H1 (cell line): ENCODE measurements at regions not wholly inside any gene's neighbourhood (a gene's known extent, or its start where the extent isn't known, plus 50 kb on each side); places are given as distances from the start of the nearest gene placed in this dataset.

ENCODE experiments used
- CTCF ChIA-PET: fragments of 300-600 bp; sonication (Branson Sonifier 250); formaldehyde crosslinking; loops from one replicate; lab custom pipeline; 2021; ENCODE audit not compliant: partially characterized antibody; lab: Charles Lee
- POLR2A ChIA-PET: fragments of 300-600 bp; sonication (Branson Sonifier 250); formaldehyde crosslinking; loops from one replicate; lab custom pipeline; 2021; ENCODE audit warnings: inconsistent platforms; ENCODE audit not compliant: partially characterized antibody; lab: Charles Lee
- DNase-seq, 2 experiments: peaks; one replicate each; pipeline versions ENCODE4 v3.0.0 to v3.0.0-alpha.2; 2010 to 2022; ENCODE audit warnings: low spot score in 2 of 2, low read depth in 1 of 2, mixed read lengths in 1 of 2
- FAIRE-seq: peaks from 2 replicates; lab custom pipeline; 2011; peaks lifted over from hg19 to GRCh38; lab: Jason Lieb, UNC
- H2AFZ ChIP-seq: 2 replicates; pipeline ENCODE4 v1.8.1; 2012; ENCODE audit warnings: low read length, inconsistent platforms
- H2AK5ac ChIP-seq: 2 replicates; pipeline ENCODE4 v1.6.1; 2013; ENCODE audit warnings: low read depth, low read length
- H2BK120ac ChIP-seq: replicated peaks from 2 replicates; pipeline ENCODE3; 2013; ENCODE audit warnings: low read depth, low read length, inconsistent platforms
- H2BK12ac ChIP-seq: 2 replicates; pipeline ENCODE4 v1.6.1; 2013; ENCODE audit warnings: low read depth, low read length
- H2BK15ac ChIP-seq: 2 replicates; pipeline ENCODE4 v1.6.1; 2013; ENCODE audit warnings: low read length
- H2BK20ac ChIP-seq: 2 replicates; pipeline ENCODE4 v1.6.1; 2013; ENCODE audit warnings: low read length
- H2BK5ac ChIP-seq: 2 replicates; pipeline ENCODE4 v1.6.1; 2013; ENCODE audit warnings: low read depth, low read length
- H3K14ac ChIP-seq: 2 replicates; pipeline ENCODE4 v1.6.1; 2013; ENCODE audit warnings: inconsistent platforms; ENCODE audit not compliant: insufficient read length
- H3K18ac ChIP-seq: 2 replicates; pipeline ENCODE4 v1.6.1; 2013; ENCODE audit warnings: low read length; ENCODE audit errors: extremely low read depth
- H3K23ac ChIP-seq: 2 replicates; pipeline ENCODE4 v1.6.1; 2013; ENCODE audit warnings: inconsistent platforms; ENCODE audit not compliant: insufficient read length
- H3K23me2 ChIP-seq: 2 replicates; pipeline ENCODE4 v1.6.1; 2013; ENCODE audit warnings: low read depth, low read length
- H3K27ac ChIP-seq: 2 replicates; pipeline ENCODE4 v1.6.1; 2011; ENCODE audit warnings: low read depth, low read length, inconsistent platforms
- H3K27me3 ChIP-seq, 4 experiments: replicated peaks in 1 of 4; 1 replicate in 1 of 4; 2 replicates in 3 of 4; pipeline versions ENCODE4 v1.6.1 to v1.8.1; 2011 to 2013; ENCODE audit warnings: low read length in 3 of 4, mild to moderate bottlenecking in 3 of 4, inconsistent platforms in 2 of 4, mixed read lengths in 2 of 4, moderate library complexity in 1 of 4; ENCODE audit not compliant: control insufficient read depth in 3 of 4, insufficient read depth in 3 of 4; ENCODE audit errors: extremely low read depth in 1 of 4
- H3K36me3 ChIP-seq, 4 experiments: 2 replicates each; pipeline versions ENCODE4 v1.6.1 to v1.8.1; 2011 to 2013; ENCODE audit warnings: mild to moderate bottlenecking in 4 of 4, low read length in 3 of 4, moderate library complexity in 2 of 4, control low read depth in 1 of 4, inconsistent platforms in 1 of 4; ENCODE audit not compliant: insufficient read depth in 4 of 4, control insufficient read depth in 2 of 4
- H3K4ac ChIP-seq: replicated peaks from 2 replicates; pipeline ENCODE3; 2013; ENCODE audit warnings: low read length, low read depth, mixed read lengths, inconsistent platforms; ENCODE audit not compliant: insufficient read length
- H3K4me1 ChIP-seq, 4 experiments: replicated peaks in 1 of 4; 1 replicate in 1 of 4; 2 replicates in 3 of 4; pipeline versions ENCODE4 v1.6.1 to v1.8.1; 2011 to 2013; ENCODE audit warnings: low read length in 3 of 4, inconsistent platforms in 2 of 4, mixed read lengths in 1 of 4; ENCODE audit not compliant: insufficient read depth in 4 of 4, control insufficient read depth in 3 of 4
- H3K4me2 ChIP-seq, 2 experiments: 2 replicates each; pipeline versions ENCODE4 v1.6.1 to v1.8.1; 2011 to 2013; ENCODE audit warnings: low read depth in 2 of 2, low read length in 2 of 2, control low read depth in 1 of 2, inconsistent platforms in 1 of 2, mild to moderate bottlenecking in 1 of 2; ENCODE audit not compliant: insufficient read depth in 1 of 2
- H3K4me3 ChIP-seq, 4 experiments: fragments of 200-600, 300-600 bp in 1 of 4; sonication (generic), shearing (Covaris generic), sonication (Bioruptor Twin) in 1 of 4; 2 replicates each; pipeline versions ENCODE4 v1.5.1 to v1.8.1; 2011 to 2016; ENCODE audit warnings: low read length in 4 of 4, low read depth in 3 of 4, control low read depth in 2 of 4, inconsistent platforms in 2 of 4, mild to moderate bottlenecking in 2 of 4, mixed read lengths in 1 of 4, moderate library complexity in 1 of 4; ENCODE audit not compliant: insufficient read depth in 2 of 4; ENCODE audit errors: extremely low read depth in 1 of 4
- H3K56ac ChIP-seq: replicated peaks from 2 replicates; pipeline ENCODE3; 2013; ENCODE audit warnings: low read depth, mild to moderate bottlenecking, mixed read lengths, low read length, inconsistent platforms; ENCODE audit not compliant: insufficient read length
- H3K79me1 ChIP-seq: 2 replicates; pipeline ENCODE4 v1.6.1; 2013; ENCODE audit warnings: low read depth, low read length, control low read depth
- H3K79me2 ChIP-seq, 2 experiments: 2 replicates each; pipeline versions ENCODE4 v1.6.1 to v1.8.1; 2012 to 2013; ENCODE audit warnings: low read length in 2 of 2, mild to moderate bottlenecking in 2 of 2, inconsistent platforms in 1 of 2; ENCODE audit not compliant: insufficient read depth in 2 of 2, control insufficient read depth in 1 of 2
- H3K9ac ChIP-seq, 4 experiments: replicated peaks in 1 of 4; 1 replicate in 1 of 4; 2 replicates in 3 of 4; pipeline versions ENCODE4 v1.6.1 to v1.8.1; 2011 to 2013; ENCODE audit warnings: low read depth in 3 of 4, low read length in 3 of 4, control low read depth in 2 of 4, mild to moderate bottlenecking in 2 of 4, moderate library complexity in 2 of 4, inconsistent platforms in 1 of 4; ENCODE audit errors: extremely low read depth in 1 of 4
- H3K9me3 ChIP-seq, 2 experiments: 2 replicates each; pipeline versions ENCODE4 v1.6.1 to v1.8.1; 2012 to 2013; ENCODE audit warnings: mild to moderate bottlenecking in 2 of 2, moderate library complexity in 2 of 2, control low read depth in 1 of 2, inconsistent platforms in 1 of 2, low read depth in 1 of 2, low read length in 1 of 2, mixed read lengths in 1 of 2; ENCODE audit not compliant: insufficient read depth in 2 of 2
- H4K20me1 ChIP-seq, 2 experiments: replicated peaks in 1 of 2; 2 replicates each; pipeline versions ENCODE3 to v1.8.1; 2011 to 2013; ENCODE audit warnings: inconsistent platforms in 2 of 2, low read length in 2 of 2, mild to moderate bottlenecking in 1 of 2; ENCODE audit not compliant: insufficient read depth in 2 of 2, control insufficient read depth in 1 of 2
- H4K5ac ChIP-seq: 2 replicates; pipeline ENCODE4 v1.6.1; 2013; ENCODE audit warnings: low read length, low read depth, mixed read lengths, inconsistent platforms; ENCODE audit not compliant: insufficient read length
- H4K8ac ChIP-seq: 2 replicates; pipeline ENCODE4 v1.8.0; 2013; ENCODE audit warnings: mild to moderate bottlenecking, moderate library complexity, low read length, inconsistent platforms; ENCODE audit not compliant: insufficient read depth; ENCODE audit errors: extremely low read depth
- H4K91ac ChIP-seq: replicated peaks from 2 replicates; pipeline ENCODE3; 2013; ENCODE audit warnings: low read length, mixed read lengths, inconsistent platforms; ENCODE audit not compliant: insufficient read length
- HDAC6 ChIP-seq: IDR thresholded peaks from one replicate; pipeline ENCODE4 v1.7.1; 2012; ENCODE audit warnings: low read depth, mild to moderate bottlenecking, inconsistent platforms, low read length, moderate library complexity
- POLR2AphosphoS5 ChIP-seq: IDR thresholded peaks from 2 replicates; pipeline ENCODE4 v1.6.1; 2011; ENCODE audit warnings: low read depth, low read length
- SRF ChIP-seq: IDR thresholded peaks from 2 replicates; pipeline ENCODE4 v1.6.1; 2011; ENCODE audit warnings: mild to moderate bottlenecking, low read depth, low read length, moderate library complexity
- WGBS, 2 experiments: shearing (Covaris generic) in 1 of 2; methylation state at CpG; one replicate each; pipeline versions ENCODE4 v1.1.6 to v1.1.7; 2013 to 2015; ENCODE audit warnings: low lambda C conversion rate in 2 of 2, mixed read lengths in 2 of 2, inconsistent platforms in 1 of 2, low coverage in 1 of 2, missing lambda C conversion rate in 1 of 2; ENCODE audit not compliant: insufficient replicate concordance in 2 of 2, insufficient coverage in 1 of 2, insufficient read length in 1 of 2; ENCODE audit errors: extremely low coverage in 1 of 2, missing lambda C conversion rate in 1 of 2; 5-methylcytosine and 5-hydroxymethylcytosine counted together

- POLR2A ChIA-PET: interaction anchor here (1.3 to 2.3 kb wide), 4 partner anchors 11 to 74 kb away, joined by 3 to 6 read pairs (median 4); no protein-coding TSS in a partner anchor
- Histone ChIP-seq H2BK5ac (no peak overlapping the region), H3K4ac (no peak overlapping the region), H4K20me1 (no peaks in the 10 kb centered on the region), H3K4me1 (no peaks in the 10 kb centered on the region)
- FAIRE-seq: no peak
- TF ChIP-seq POLR2AphosphoS5 (no peak), SRF (no peak), HDAC6 (no peak)
- TF ChIP-seq, all 59 proteins: peak for 0
- Histone ChIP-seq H4K91ac (peak overlapping the region; percentile 3), H3K23ac (no peak overlapping the region), H2AK5ac (no peak overlapping the region), H2BK20ac (no peak overlapping the region), H3K27me3 (no peaks in the 10 kb centered on the region; a peak in 1 of 7 replicates), H3K18ac (no peak overlapping the region), H3K9me3 (no peaks in the 10 kb centered on the region), H2BK120ac (no peak overlapping the region), H2BK15ac (no peak overlapping the region), H3K4me3 (no peak overlapping the region), H4K5ac (no peak overlapping the region), H3K4me2 (no peak overlapping the region), H3K27ac (no peak overlapping the region), H2BK12ac (no peak overlapping the region), H3K9ac (no peak overlapping the region), H3K56ac (no peak overlapping the region), H4K8ac (no peak overlapping the region), H3K79me1 (no peaks in the 10 kb centered on the region), H2AFZ (no peak overlapping the region), H3K36me3 (no peaks in the 10 kb centered on the region), H3K79me2 (no peaks in the 10 kb centered on the region), H3K14ac (no peak overlapping the region), H3K23me2 (no peaks in the 10 kb centered on the region)
- 85% methylated on average over 8 of the region's 8 CpGs; no CpG with 5 or more reads in 1 of the 2 experiments for WGBS, 2 experiments
- peak in 1 of 2 experiments; percentile 3 for DNase-seq
- CTCF ChIA-PET: interaction anchor here (0.5 to 2.4 kb wide), 6 partner anchors 14 to 157 kb away, joined by 3 to 20 read pairs (median 4); no protein-coding TSS in a partner anchor
Observed at GRCh38 chr9:94159069-94159939, 75.0 kb downstream of the PTPDC1 start.
